HL-60 (cell line): ENCODE measurements at regions not wholly inside any gene's neighbourhood (a gene's known extent, or its start where the extent isn't known, plus 50 kb on each side); places are given as distances from the start of the nearest gene placed in this dataset.

Source experiments
- DNase-seq, 2 experiments: peaks; one replicate each; pipeline ENCODE4 v3.0.0-alpha.2; 2010 to 2020; ENCODE audit warnings: low read depth in 1 of 2, low spot score in 1 of 2
- H3K27ac ChIP-seq: fragments of 250-450 bp; sonication (Bioruptor Pico); replicated peaks from 2 replicates; pipeline ENCODE4 v1.5.1; 2020; ENCODE audit warnings: mild to moderate bottlenecking, moderate library complexity
- H3K27me3 ChIP-seq: fragments of 250-450 bp; sonication (Bioruptor Pico); 2 replicates; pipeline ENCODE4 v1.5.1; 2021; ENCODE audit warnings: mild to moderate bottlenecking, moderate library complexity; ENCODE audit not compliant: insufficient read depth, poor library complexity, severe bottlenecking
- H3K4me3 ChIP-seq: replicated peaks from 2 replicates; pipeline ENCODE4 v1.5.1; 2011; ENCODE audit warnings: mild to moderate bottlenecking, control low read depth, low read length; ENCODE audit not compliant: insufficient read depth
- CTCF ChIP-seq: IDR thresholded peaks from one replicate; pipeline ENCODE4 v1.5.1; 2011; ENCODE audit warnings: low read length, control low read depth, inconsistent platforms; ENCODE audit not compliant: insufficient read depth
- GABPA ChIP-seq: IDR thresholded peaks from 2 replicates; pipeline ENCODE4 v1.6.1; 2012; ENCODE audit warnings: low read depth
- POLR2AphosphoS5 ChIP-seq: IDR thresholded peaks from 2 replicates; pipeline ENCODE4 v1.6.1; 2012; ENCODE audit warnings: low read depth
- REST ChIP-seq: IDR thresholded peaks from 2 replicates; pipeline ENCODE4 v1.6.1; 2012; ENCODE audit warnings: low read depth; ENCODE audit not compliant: insufficient replicate concordance
- SPI1 ChIP-seq: IDR thresholded peaks from 2 replicates; pipeline ENCODE4 v1.6.1; 2012; ENCODE audit warnings: low read depth, mild to moderate bottlenecking, borderline replicate concordance

- Histone ChIP-seq H3K27me3 (no peaks in the 10 kb centered on the region), H3K27ac (no peak overlapping the region), H3K4me3 (no peak overlapping the region)
- no peak for TF ChIP-seq GABPA
- TF ChIP-seq POLR2AphosphoS5 = no peak
- TF ChIP-seq SPI1 = no peak
- TF ChIP-seq CTCF = no peak
- TF ChIP-seq REST = no peak
- no peak for DNase-seq
Observed at GRCh38 chr6:131424475-131424874, 148.6 kb upstream of the ARG1 start.

- Histone ChIP-seq H3K4me3 (no peak overlapping the region), H3K27ac (no peak overlapping the region), H3K27me3 (no peaks in the 10 kb centered on the region)
- TF ChIP-seq POLR2AphosphoS5 (no peak), SPI1 (no peak), CTCF (no peak), GABPA (no peak), REST (no peak)
- no peak for DNase-seq
Observed at GRCh38 chr6:131427434-131428058, 145.5 kb upstream of the ARG1 start.

GRCh38 chr6:131430531-131430930 is 142.5 kb upstream of the ARG1 start:
- Histone ChIP-seq H3K4me3 (no peak overlapping the region), H3K27ac (no peak overlapping the region), H3K27me3 (no peaks in the 10 kb centered on the region)
- DNase-seq = no peak
- no peak for TF ChIP-seq CTCF

- DNase-seq = no peak
- Histone ChIP-seq H3K27ac (no peak overlapping the region), H3K4me3 (no peak overlapping the region), H3K27me3 (no peaks in the 10 kb centered on the region)
- TF ChIP-seq SPI1 = no peak
- TF ChIP-seq CTCF = no peak
- TF ChIP-seq REST = no peak
- no peak for TF ChIP-seq POLR2AphosphoS5
- no peak for TF ChIP-seq GABPA
Observed at GRCh38 chr6:131431718-131432117, 141.3 kb upstream of the ARG1 start.
